DOHH2 (cell line): ENCODE measurements at regions not wholly inside any gene's neighbourhood (a gene's known extent, or its start where the extent isn't known, plus 50 kb on each side); places are given as distances from the start of the nearest gene placed in this dataset.

Source experiments
- H3F3A ChIP-seq: fragments of 200-600 bp; sonication (generic), shearing (Covaris generic); 2 replicates; pipeline ENCODE4 v1.6.0; 2016; ENCODE audit warnings: antibody characterized with exemption, mild to moderate bottlenecking; ENCODE audit not compliant: control insufficient read depth, insufficient read depth
- H3K27ac ChIP-seq: fragments of 200-600 bp; sonication (generic); 2 replicates; pipeline ENCODE4 v1.5.1; 2014; ENCODE audit warnings: low read depth, mild to moderate bottlenecking, low read length, moderate library complexity
- H3K27me3 ChIP-seq: fragments of 200-600 bp; sonication (generic); 2 replicates; pipeline ENCODE4 v1.6.1; 2014; ENCODE audit warnings: mild to moderate bottlenecking, low read length, mixed read lengths; ENCODE audit not compliant: control insufficient read depth
- H3K36me3 ChIP-seq: fragments of 200-600 bp; sonication (generic); 2 replicates; pipeline ENCODE4 v1.6.1; 2014; ENCODE audit warnings: mild to moderate bottlenecking, low read length, moderate library complexity, mixed read lengths; ENCODE audit not compliant: control insufficient read depth
- H3K4me1 ChIP-seq: fragments of 200-600 bp; sonication (generic); 2 replicates; pipeline ENCODE4 v1.6.1; 2014; ENCODE audit warnings: mild to moderate bottlenecking, low read length, mixed read lengths; ENCODE audit not compliant: control insufficient read depth
- H3K4me2 ChIP-seq: fragments of 200-600 bp; sonication (generic); 2 replicates; pipeline ENCODE4 v1.6.0; 2014; ENCODE audit warnings: mild to moderate bottlenecking, low read length, moderate library complexity
- H3K4me3 ChIP-seq: fragments of 200-600 bp; sonication (generic); 2 replicates; pipeline ENCODE4 v1.5.1; 2014; ENCODE audit warnings: mild to moderate bottlenecking, low read length, mixed read lengths
- H3K79me2 ChIP-seq: fragments of 200-600 bp; sonication (generic); 2 replicates; pipeline ENCODE4 v1.6.1; 2014; ENCODE audit warnings: mild to moderate bottlenecking, low read length, mixed read lengths; ENCODE audit not compliant: control insufficient read depth
- H3K9me2 ChIP-seq: fragments of 200-600 bp; sonication (generic); replicated peaks from 2 replicates; pipeline ENCODE4 v1.6.1; 2014; ENCODE audit warnings: mild to moderate bottlenecking, low read length, mixed read lengths; ENCODE audit not compliant: control insufficient read depth
- H3K9me3 ChIP-seq: fragments of 200-600 bp; sonication (generic); 2 replicates; pipeline ENCODE4 v1.6.1; 2014; ENCODE audit warnings: antibody characterized with exemption, low read length, mixed read lengths; ENCODE audit not compliant: control insufficient read depth, insufficient read depth
- H4K20me1 ChIP-seq: fragments of 200-600 bp; sonication (generic); 2 replicates; pipeline ENCODE4 v1.6.0; 2014; ENCODE audit warnings: low read depth, mild to moderate bottlenecking, antibody characterized with exemption, low read length, moderate library complexity; ENCODE audit not compliant: control insufficient read depth, insufficient read depth
- EZH2phosphoT487 ChIP-seq: fragments of 200-600 bp; sonication (generic); IDR thresholded peaks from 2 replicates; pipeline ENCODE4 v1.6.1; 2017; ENCODE audit warnings: borderline replicate concordance, mild to moderate bottlenecking, antibody characterized with exemption, low read length, moderate library complexity, mixed read lengths
- TF ChIP-seq, protein P1 (sequence below): fragments of 200-600 bp; sonication (generic); IDR thresholded peaks from one replicate; pipeline ENCODE4 v1.5.1; 2014; ENCODE audit warnings: antibody characterized with exemption, mild to moderate bottlenecking, low read depth, low read length; ENCODE audit not compliant: poor library complexity, severe bottlenecking

DNA sequence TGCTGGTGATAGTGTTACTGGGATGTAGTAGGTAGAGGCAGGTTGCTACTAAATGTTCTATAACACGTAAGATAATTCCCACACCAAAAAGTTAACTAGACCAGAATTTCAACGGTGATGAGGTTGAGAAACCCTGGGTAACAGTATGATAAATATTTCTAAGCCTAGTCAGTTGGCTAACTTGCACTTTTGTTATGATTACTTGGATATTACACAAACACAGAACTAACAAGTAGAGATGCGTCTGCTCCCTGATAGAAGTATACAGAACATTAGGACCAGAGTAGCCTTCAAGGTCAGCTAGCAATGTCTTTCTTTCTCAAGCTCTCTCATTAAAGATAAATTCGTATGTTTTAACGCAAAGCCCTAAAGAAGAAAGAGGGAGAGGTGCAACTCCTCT lies 86.2 kb upstream of the FZD8 start:
- Histone ChIP-seq H3K27me3 (no peaks in the 10 kb centered on the region), H3K27ac (no peak overlapping the region)
- no peak for TF ChIP-seq EZH2phosphoT487
- TF ChIP-seq, protein P1, sequence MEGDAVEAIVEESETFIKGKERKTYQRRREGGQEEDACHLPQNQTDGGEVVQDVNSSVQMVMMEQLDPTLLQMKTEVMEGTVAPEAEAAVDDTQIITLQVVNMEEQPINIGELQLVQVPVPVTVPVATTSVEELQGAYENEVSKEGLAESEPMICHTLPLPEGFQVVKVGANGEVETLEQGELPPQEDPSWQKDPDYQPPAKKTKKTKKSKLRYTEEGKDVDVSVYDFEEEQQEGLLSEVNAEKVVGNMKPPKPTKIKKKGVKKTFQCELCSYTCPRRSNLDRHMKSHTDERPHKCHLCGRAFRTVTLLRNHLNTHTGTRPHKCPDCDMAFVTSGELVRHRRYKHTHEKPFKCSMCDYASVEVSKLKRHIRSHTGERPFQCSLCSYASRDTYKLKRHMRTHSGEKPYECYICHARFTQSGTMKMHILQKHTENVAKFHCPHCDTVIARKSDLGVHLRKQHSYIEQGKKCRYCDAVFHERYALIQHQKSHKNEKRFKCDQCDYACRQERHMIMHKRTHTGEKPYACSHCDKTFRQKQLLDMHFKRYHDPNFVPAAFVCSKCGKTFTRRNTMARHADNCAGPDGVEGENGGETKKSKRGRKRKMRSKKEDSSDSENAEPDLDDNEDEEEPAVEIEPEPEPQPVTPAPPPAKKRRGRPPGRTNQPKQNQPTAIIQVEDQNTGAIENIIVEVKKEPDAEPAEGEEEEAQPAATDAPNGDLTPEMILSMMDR: no peak

DNA sequence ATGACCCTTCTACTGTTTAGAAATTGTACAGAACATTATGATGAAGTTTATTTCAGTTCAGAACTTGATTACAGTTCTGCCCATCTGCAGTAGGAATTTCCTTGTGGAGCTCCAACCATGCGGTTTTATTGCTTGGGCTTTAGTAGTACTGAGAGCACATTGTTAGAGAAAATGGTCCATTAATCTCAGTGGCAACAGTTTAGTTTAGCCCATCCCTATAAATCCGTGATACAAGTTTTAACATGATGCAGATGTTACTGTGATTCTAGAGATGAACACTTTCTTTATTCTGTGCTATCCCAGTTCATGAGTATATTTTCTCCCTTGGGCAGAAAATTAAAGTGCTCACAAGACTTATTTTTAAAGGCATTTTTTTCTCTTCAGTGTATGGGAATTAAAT lies 84.8 kb upstream of the FZD8 start:
- H3K4me3 ChIP-seq: no peak overlapping the region

More for the DNA sequence above, 86.2 kb upstream of the FZD8 start:
- Histone ChIP-seq H3K9me3 (no peaks in the 10 kb centered on the region), H3K9me2 (no peaks in the 10 kb centered on the region), H4K20me1 (no peaks in the 10 kb centered on the region), H3K4me1 (no peaks in the 10 kb centered on the region), H3K36me3 (no peaks in the 10 kb centered on the region), H3F3A (no peaks in the 10 kb centered on the region), H3K4me2 (no peak overlapping the region), H3K79me2 (no peaks in the 10 kb centered on the region), H3K4me3 (no peak overlapping the region)

DNA sequence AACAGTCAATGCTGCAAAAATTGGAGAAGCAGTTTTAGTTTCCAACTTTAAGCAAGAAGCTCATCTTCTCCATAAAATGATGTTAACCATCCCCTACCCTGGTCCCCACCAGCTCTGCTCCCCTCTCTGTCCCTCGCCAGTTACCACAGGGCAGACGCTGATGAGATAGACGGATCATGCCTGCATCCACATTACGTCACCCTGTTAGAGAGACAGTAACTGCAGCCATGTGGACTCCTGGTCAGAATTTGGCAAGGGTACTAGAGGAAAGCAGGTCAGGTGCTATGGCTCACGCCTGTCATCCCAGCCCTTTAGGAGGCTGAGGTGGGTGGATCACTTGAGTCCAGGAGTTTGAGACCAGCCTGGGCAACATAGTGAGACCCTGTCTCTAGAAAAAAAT lies 81.9 kb upstream of the FZD8 start:
- Histone ChIP-seq H4K20me1 (no peaks in the 10 kb centered on the region), H3K79me2 (no peaks in the 10 kb centered on the region), H3K4me1 (no peaks in the 10 kb centered on the region), H3K4me2 (no peak overlapping the region), H3K36me3 (no peaks in the 10 kb centered on the region), H3K9me3 (no peaks in the 10 kb centered on the region), H3F3A (no peaks in the 10 kb centered on the region), H3K4me3 (no peak overlapping the region), H3K9me2 (no peaks in the 10 kb centered on the region), H3K27ac (no peak overlapping the region), H3K27me3 (no peaks in the 10 kb centered on the region)
- no peak for TF ChIP-seq EZH2phosphoT487
- TF ChIP-seq, protein P1: no peak

More for the DNA sequence above, 84.8 kb upstream of the FZD8 start:
- H3K27ac ChIP-seq: no peak overlapping the region
- TF ChIP-seq, protein P1: no peak
- TF ChIP-seq EZH2phosphoT487: no peak
- H4K20me1 ChIP-seq: no peaks in the 10 kb centered on the region
- no peaks in the 10 kb centered on the region for H3K4me1 ChIP-seq
- H3K79me2 ChIP-seq: no peaks in the 10 kb centered on the region
- H3K27me3 ChIP-seq: no peaks in the 10 kb centered on the region
- no peaks in the 10 kb centered on the region for H3K36me3 ChIP-seq
- no peaks in the 10 kb centered on the region for H3F3A ChIP-seq
- H3K9me2 ChIP-seq: no peaks in the 10 kb centered on the region
- no peaks in the 10 kb centered on the region for H3K9me3 ChIP-seq
- H3K4me2 ChIP-seq: no peak overlapping the region

DNA sequence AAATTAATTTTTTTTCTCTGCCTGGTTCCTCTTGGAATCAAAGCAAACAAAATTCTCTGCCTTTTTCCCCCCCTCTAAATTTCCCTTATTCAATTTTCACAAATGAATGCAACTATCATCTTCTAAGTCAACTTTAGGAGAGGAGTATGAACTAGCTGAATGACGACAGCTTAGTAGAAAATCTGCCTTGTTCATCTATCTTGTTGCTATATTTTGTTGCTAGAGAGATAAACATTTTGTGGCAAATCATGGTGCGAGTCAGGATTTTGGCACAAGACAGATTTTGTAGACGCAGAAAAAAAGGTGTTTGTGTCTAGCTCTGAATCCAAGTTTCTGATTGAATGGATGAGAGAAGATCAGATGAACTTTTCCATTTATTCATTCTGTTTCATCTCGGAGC lies 81.0 kb upstream of the FZD8 start:
- Histone ChIP-seq H3K36me3 (no peaks in the 10 kb centered on the region), H3F3A (no peaks in the 10 kb centered on the region), H3K4me2 (no peak overlapping the region), H3K4me1 (no peaks in the 10 kb centered on the region), H3K9me3 (no peaks in the 10 kb centered on the region), H3K9me2 (no peaks in the 10 kb centered on the region), H3K27ac (no peak overlapping the region), H3K4me3 (no peak overlapping the region), H4K20me1 (no peaks in the 10 kb centered on the region), H3K27me3 (no peaks in the 10 kb centered on the region), H3K79me2 (no peaks in the 10 kb centered on the region)
- TF ChIP-seq, protein P1: no peak
- no peak for TF ChIP-seq EZH2phosphoT487
